Thoracic aorta (tissue), 2 donors: ENCODE measurements at regions not wholly inside any gene's neighbourhood (a gene's known extent, or its start where the extent isn't known, plus 50 kb on each side); places are given as distances from the start of the nearest gene placed in this dataset.

Experiments used
- ATAC-seq: fragments of 150-250 bp; one replicate; pipeline ENCODE4 v1.8.0; 2017; ENCODE audit warnings: low read depth; ENCODE audit not compliant: insufficient number of reproducible peaks, low FRiP score
- DNase-seq: peaks from one replicate; pipeline ENCODE4 v3.0.0-alpha.2; 2020; ENCODE audit warnings: low spot score
- H3K27ac ChIP-seq, 2 donors: fragments of 200-600 bp; sonication (generic); 1 replicate in 1 of 2; 2 replicates in 1 of 2; pipeline ENCODE4 v1.5.1; 2016; ENCODE audit warnings: mild to moderate bottlenecking in 2 of 2, moderate library complexity in 2 of 2
- H3K27me3 ChIP-seq: fragments of 200-600 bp; sonication (generic); replicated peaks from 2 replicates; pipeline ENCODE4 v1.6.0; 2016; ENCODE audit warnings: mild to moderate bottlenecking; ENCODE audit not compliant: insufficient read depth
- H3K36me3 ChIP-seq: fragments of 200-600 bp; sonication (generic); one replicate; pipeline ENCODE4 v1.5.1; 2016
- H3K4me1 ChIP-seq, 2 donors: fragments of 200-600 bp; sonication (generic); 1 replicate in 1 of 2; 2 replicates in 1 of 2; pipeline versions ENCODE4 v1.5.1 to v1.6.0; 2016; ENCODE audit warnings: low read depth in 2 of 2, mild to moderate bottlenecking in 1 of 2; ENCODE audit not compliant: control insufficient read depth in 1 of 2
- H3K4me3 ChIP-seq: fragments of 200-600 bp; sonication (generic); 2 replicates; pipeline ENCODE4 v1.5.1; 2016; ENCODE audit warnings: mild to moderate bottlenecking
- H3K9me3 ChIP-seq: fragments of 200-600 bp; sonication (generic); 2 replicates; pipeline ENCODE4 v1.5.1; 2016
- CTCF ChIP-seq: fragments of 200-600 bp; sonication (generic); IDR thresholded peaks from one replicate; pipeline ENCODE4 v1.5.1; 2019; ENCODE audit warnings: antibody characterized with exemption

GRCh38 chr14:101111620-101112290, 208.2 kb upstream of the RTL1 start:
- Histone ChIP-seq H3K4me1 (no peaks in the 10 kb centered on the region), H3K9me3 (no peaks in the 10 kb centered on the region), H3K27me3 (no peaks in the 10 kb centered on the region), H3K27ac (no peak overlapping the region), H3K4me3 (no peak overlapping the region), H3K36me3 (no peaks in the 10 kb centered on the region)
- DNase-seq (no peak), ATAC-seq (no peak)
- no peak for TF ChIP-seq CTCF

- DNase-seq (no peak), ATAC-seq (no peak)
- H3K4me1 ChIP-seq, result no peaks in the 10 kb centered on the region
- no peaks in the 10 kb centered on the region for H3K27me3 ChIP-seq
- TF ChIP-seq CTCF, result no peak
- H3K27ac ChIP-seq, result no peak overlapping the region
- no peaks in the 10 kb centered on the region for H3K9me3 ChIP-seq
- no peak overlapping the region for H3K4me3 ChIP-seq
- no peaks in the 10 kb centered on the region for H3K36me3 ChIP-seq
Measured at GRCh38 chr14:101112351-101113107, 209.0 kb upstream of the RTL1 start.

DNA sequence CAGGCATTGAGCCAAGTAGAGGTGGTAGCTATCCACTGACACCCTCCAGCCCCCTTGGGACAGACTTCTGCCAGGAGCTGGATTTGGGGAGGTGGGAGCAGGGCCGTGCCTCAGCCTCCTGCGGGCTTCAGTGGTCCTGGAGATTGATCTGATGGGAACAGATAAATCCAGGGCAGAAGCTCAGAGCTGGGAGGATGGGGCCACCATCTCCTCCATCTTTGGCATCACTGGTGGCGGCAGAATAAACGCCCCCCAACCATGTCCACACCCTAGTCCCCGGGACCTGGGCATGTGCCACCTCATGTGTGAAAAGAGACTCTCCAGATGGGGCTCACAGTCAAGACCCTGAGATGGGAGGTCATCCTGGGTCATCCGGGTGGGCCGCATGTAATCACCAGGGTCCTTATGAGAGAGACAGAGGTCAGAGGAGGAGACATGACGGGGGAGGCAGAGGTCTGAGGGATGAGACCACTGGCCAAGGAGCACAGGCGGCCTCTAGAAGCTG, 209.6 kb upstream of the RTL1 start:
- Histone ChIP-seq H3K27me3 (no peaks in the 10 kb centered on the region), H3K4me1 (no peaks in the 10 kb centered on the region), H3K9me3 (no peaks in the 10 kb centered on the region), H3K27ac (no peak overlapping the region), H3K4me3 (no peak overlapping the region), H3K36me3 (no peaks in the 10 kb centered on the region)
- no peak for DNase-seq
- ATAC-seq, result no peak
- TF ChIP-seq CTCF, result no peak

DNA sequence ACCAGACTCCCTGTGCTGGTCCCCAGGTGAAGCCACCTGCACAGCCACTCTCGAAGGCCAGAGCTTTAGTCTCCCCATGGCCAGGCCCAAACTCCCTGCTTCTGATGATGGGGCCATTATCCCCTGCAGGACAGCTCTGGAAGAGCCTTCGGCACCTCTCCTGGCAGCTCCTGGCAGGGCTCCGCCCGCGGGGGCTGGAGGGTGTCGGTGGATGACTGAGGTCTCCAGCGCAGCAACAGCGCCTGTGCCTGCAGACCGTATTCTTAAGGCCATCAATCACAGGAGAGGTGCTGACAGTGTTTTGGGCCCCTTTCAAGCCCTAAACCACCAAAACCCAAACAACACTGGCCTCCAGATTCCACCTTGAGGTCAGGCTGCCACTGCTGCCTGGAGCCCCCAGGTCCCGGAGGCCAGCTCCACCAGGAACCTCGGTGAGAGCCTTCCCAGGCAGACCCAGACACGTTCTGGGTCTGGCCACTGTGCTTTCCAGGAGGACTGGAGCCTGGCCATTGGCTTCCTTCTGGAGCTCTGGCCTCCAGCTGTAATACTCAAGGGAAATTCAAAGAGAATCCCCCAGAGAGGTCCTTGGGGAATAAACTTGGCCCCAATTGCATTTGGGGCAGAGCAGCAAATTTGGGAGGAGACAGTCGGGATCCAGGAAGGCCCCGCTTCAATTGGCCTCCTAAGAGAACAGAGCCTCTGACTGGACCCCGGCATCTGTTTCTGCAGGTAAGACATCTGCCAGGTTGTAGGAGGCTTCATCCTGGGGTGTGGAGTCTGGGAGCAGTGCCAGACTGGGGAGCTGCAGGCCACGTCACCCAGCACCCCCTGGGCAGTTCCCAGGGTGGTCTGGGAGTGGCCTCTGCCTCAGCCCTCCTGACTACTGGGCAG, 210.6 kb upstream of the RTL1 start:
- DNase-seq (no peak), ATAC-seq (no peak)
- Histone ChIP-seq H3K9me3 (no peaks in the 10 kb centered on the region), H3K36me3 (no peaks in the 10 kb centered on the region), H3K27me3 (no peaks in the 10 kb centered on the region), H3K27ac (no peak overlapping the region), H3K4me3 (no peak overlapping the region), H3K4me1 (no peaks in the 10 kb centered on the region)
- no peak for TF ChIP-seq CTCF
